ENCODE measurements at regions not wholly inside any gene's neighbourhood (a gene's known extent, or its start where the extent isn't known, plus 50 kb on each side); places are given as distances from the start of the nearest gene placed in this dataset.
A peak's percentile ranks its signal among the peaks of the same experiment; 100 is the strongest.

- H3K4me1 ChIP-seq = peaks cover 0 to 7% (median 2%) of the 10 kb centered on the region in 4 donors
- no peaks in the 10 kb centered on the region for H3K9me3 ChIP-seq
- H3K27ac ChIP-seq = no peak overlapping the region
- H3K36me3 ChIP-seq = no peaks in the 10 kb centered on the region
- WGBS, 2 donors (ENCODE audit: low coverage in 1 of 2) = 60 to 63% methylated on average over 2 to 4 of the region's 4 CpGs
- no peak for DNase-seq
- intact Hi-C loops (cut with DNase I; ENCODE audit: low total_unique reads) = no loop called here
- in situ Hi-C loops (cut with MboI; ENCODE audit: low pct_ligation_motif_present in 1 of 4, low pct_unique_long_range_greater_than_20kb in 1 of 4, low sequenced_read_pairs in 3 of 4) = no loop called here
- H3K27me3 ChIP-seq = no peaks in the 10 kb centered on the region
- TF ChIP-seq CTCF (IDR thresholded peaks at IDR 0.05) = no peak
- TF ChIP-seq EP300 (IDR thresholded peaks at IDR 0.05; ENCODE audit: low read depth) = no peak
- TF ChIP-seq POLR2A (IDR thresholded peaks at IDR 0.05) = no peak
- no peak for TF ChIP-seq POLR2AphosphoS5 (IDR thresholded peaks at IDR 0.05)
- no peak overlapping the region for H3K4me3 ChIP-seq
These were observed 184.2 kb downstream of the BLID start for GRCh38 chr11:121931748-121932352.

- Histone ChIP-seq H3K36me3 (no peaks in the 10 kb centered on the region), H3K27ac (no peak overlapping the region), H3K4me3 (no peak overlapping the region), H3K4me1 (peaks cover 0 to 7% (median 2%) of the 10 kb centered on the region in 4 donors), H3K9me3 (no peaks in the 10 kb centered on the region), H3K27me3 (no peaks in the 10 kb centered on the region)
- WGBS, 2 donors (ENCODE audit: low coverage in 1 of 2) = 58 to 60% methylated on average over 2 of the region's 2 CpGs
- no peak for DNase-seq
- TF ChIP-seq POLR2AphosphoS5 (IDR thresholded peaks at IDR 0.05) (no peak), EP300 (IDR thresholded peaks at IDR 0.05; ENCODE audit: low read depth) (no peak), POLR2A (IDR thresholded peaks at IDR 0.05) (no peak)
- intact Hi-C loops (cut with DNase I; ENCODE audit: low total_unique reads) (no loop called here), in situ Hi-C loops (cut with MboI; ENCODE audit: low pct_ligation_motif_present in 1 of 4, low pct_unique_long_range_greater_than_20kb in 1 of 4, low sequenced_read_pairs in 3 of 4) (no loop called here)
These were observed 184.9 kb downstream of the BLID start for GRCh38 chr11:121931121-121931520.

GRCh38 chr11:121930004-121930965 lies 185.7 kb downstream of the BLID start:
- in situ Hi-C loops (cut with MboI; ENCODE audit: low pct_ligation_motif_present in 1 of 4, low pct_unique_long_range_greater_than_20kb in 1 of 4, low sequenced_read_pairs in 3 of 4) = no loop called here
- DNase-seq = no peak
- Histone ChIP-seq H3K36me3 (no peaks in the 10 kb centered on the region), H3K9me3 (no peaks in the 10 kb centered on the region), H3K4me3 (peak overlapping the region in 3 of 4 donors; percentile 13 to 19 (median 18)), H3K27me3 (no peaks in the 10 kb centered on the region), H3K4me1 (peaks cover 0 to 7% (median 2%) of the 10 kb centered on the region in 4 donors), H3K27ac (peak overlapping the region in 3 of 4 donors; percentile 10 to 21 (median 14))
- WGBS, 2 donors (ENCODE audit: low coverage in 1 of 2) = 29 to 44% methylated on average over 11 to 18 of the region's 18 CpGs
- intact Hi-C loops (cut with DNase I; ENCODE audit: low total_unique reads) = no loop called here
- no peak for TF ChIP-seq POLR2A (IDR thresholded peaks at IDR 0.05)
- no peak for TF ChIP-seq EP300 (IDR thresholded peaks at IDR 0.05; ENCODE audit: low read depth)
- no peak for TF ChIP-seq CTCF (IDR thresholded peaks at IDR 0.05)
- no peak for TF ChIP-seq POLR2AphosphoS5 (IDR thresholded peaks at IDR 0.05)

- in situ Hi-C loops (cut with MboI; ENCODE audit: low pct_ligation_motif_present in 1 of 4, low pct_unique_long_range_greater_than_20kb in 1 of 4, low sequenced_read_pairs in 3 of 4) = no loop called here
- TF ChIP-seq POLR2AphosphoS5 (IDR thresholded peaks at IDR 0.05) (no peak), CTCF (IDR thresholded peaks at IDR 0.05) (no peak), POLR2A (IDR thresholded peaks at IDR 0.05) (no peak), EP300 (IDR thresholded peaks at IDR 0.05; ENCODE audit: low read depth) (no peak)
- H3K4me3 ChIP-seq = peak overlapping the region in 3 of 4 donors; percentile 13 to 19 (median 18)
These were observed 186.4 kb downstream of the BLID start for GRCh38 chr11:121929581-121929980.

More at GRCh38 chr11:121929581-121929980, 186.4 kb downstream of the BLID start:
- intact Hi-C loops (cut with DNase I; ENCODE audit: low total_unique reads) = no loop called here
- Histone ChIP-seq H3K9me3 (no peaks in the 10 kb centered on the region), H3K27ac (peak overlapping the region in 2 of 4 donors; percentile 10 to 21), H3K36me3 (no peaks in the 10 kb centered on the region), H3K4me1 (peaks cover 0 to 7% (median 2%) of the 10 kb centered on the region in 4 donors), H3K27me3 (no peaks in the 10 kb centered on the region)
- 4 to 8% methylated on average over 5 to 11 of the region's 11 CpGs for WGBS, 2 donors (ENCODE audit: low coverage in 1 of 2)
- DNase-seq = no peak

Data from transverse colon (tissue), 4 donors.